GM19043 (cell line): ENCODE measurements at regions not wholly inside any gene's neighbourhood (a gene's known extent, or its start where the extent isn't known, plus 50 kb on each side); places are given as distances from the start of the nearest gene placed in this dataset.
"Not testable (repeated sequence)": the region's sequence is repeated elsewhere in the genome, so short reads cannot be mapped to it uniquely, and the experiment has no call there.

ENCODE experiments used
- ATAC-seq: cut with Tn5 transposase; IDR thresholded peaks from one replicate; pipeline ENCODE4 v1.9.1; 2021; ENCODE audit warnings: low read depth; ENCODE audit not compliant: unreplicated experiment

DNA sequence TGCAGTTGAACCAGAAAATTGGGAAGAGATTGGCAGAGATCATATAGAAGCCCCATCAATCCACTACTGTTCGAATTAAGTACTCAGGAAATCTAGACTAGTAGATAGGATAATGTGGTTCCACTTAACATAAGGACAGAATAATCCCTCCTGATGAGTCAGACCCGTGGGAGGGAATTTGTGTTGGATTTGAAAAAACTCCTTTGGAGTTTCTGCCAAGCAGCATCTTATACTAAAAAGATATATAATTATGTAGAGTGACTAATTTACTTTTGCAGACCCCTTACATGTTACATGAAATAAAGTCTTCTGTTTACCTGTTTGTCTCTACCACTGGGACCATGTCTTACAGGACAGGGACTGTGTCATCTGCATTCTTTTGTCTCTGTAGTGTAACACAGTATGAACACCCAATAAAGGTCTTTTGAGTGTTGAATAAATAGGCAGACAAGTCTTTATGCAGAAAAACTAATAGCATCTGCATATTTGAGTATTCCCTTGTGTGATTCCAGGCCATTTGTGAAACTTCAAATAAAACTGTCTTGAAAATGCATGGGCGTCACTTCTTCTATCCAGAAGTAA, 122.6 kb upstream of the DNAJC10 start:
- no peak for ATAC-seq

DNA sequence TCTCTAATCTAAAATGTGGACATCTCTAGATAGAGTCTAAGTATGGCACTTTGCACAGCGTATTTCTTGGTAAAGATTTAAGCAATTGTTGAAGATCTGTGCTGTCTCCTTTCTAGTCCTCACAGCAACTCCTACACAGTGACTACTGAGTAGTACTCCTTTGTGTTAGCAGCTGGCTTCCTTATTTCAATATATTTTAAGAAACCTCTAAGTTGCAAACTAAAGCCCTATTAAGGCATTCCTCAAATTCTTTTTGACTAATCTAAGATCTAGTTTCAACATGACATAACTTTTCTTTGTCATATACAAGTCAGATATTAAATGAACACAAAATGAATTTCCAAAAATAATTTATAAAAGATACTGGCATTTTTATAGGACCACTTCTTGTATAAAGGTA, 121.8 kb upstream of the DNAJC10 start:
- no peak for ATAC-seq

DNA sequence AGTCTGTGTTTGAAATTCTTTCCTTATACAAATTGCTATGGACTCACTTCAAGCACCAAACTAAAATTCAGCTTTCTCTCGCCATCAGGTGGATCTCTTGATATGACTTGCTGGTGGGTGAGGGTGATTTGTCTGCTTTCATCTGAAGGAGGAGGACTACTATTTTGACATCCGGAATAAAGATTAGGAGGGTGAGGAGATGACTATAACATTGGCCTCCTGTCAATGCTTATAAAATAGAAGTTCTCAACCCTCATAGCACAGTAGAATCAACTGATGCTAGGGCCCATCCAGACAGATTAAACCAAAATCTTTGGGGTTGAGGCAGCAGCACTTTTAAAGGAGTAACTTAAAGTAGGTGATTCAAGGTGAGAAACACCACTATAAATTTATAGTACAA, 120.4 kb upstream of the DNAJC10 start:
- ATAC-seq, result no peak

DNA sequence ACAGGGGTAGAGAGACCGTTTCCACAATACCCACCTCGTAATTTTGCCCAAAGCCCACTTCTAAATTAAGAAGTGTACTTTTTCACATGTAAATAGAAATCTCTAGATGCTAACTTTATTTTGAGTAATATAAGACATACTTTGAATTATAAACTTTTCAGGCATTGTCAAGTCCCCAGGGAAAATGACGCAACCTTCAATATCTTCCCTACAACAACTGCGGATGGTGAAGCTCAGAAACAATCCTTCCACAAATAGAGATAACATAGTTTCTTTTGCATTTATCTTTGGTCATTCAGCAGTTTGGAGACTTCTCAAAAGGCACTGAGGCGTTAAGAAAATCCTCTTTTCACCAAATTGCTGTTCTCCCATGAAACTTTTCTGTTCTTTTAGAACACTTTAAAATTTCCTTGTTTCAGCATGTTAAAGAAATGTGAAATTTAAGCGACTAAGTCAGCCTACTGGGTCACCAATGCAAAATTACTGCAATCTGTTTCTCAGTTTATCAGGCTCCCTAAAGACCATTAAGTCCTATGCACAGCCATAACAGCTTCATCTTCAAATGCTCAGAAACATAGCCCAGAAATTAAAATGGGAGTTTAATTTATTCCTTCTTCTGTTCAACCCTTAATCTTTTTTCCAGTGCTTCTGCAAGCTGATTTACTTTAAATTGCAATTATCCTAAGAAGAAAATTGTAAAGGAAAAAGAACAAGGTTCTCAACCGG, 118.3 kb upstream of the DNAJC10 start:
- no peak for ATAC-seq

DNA sequence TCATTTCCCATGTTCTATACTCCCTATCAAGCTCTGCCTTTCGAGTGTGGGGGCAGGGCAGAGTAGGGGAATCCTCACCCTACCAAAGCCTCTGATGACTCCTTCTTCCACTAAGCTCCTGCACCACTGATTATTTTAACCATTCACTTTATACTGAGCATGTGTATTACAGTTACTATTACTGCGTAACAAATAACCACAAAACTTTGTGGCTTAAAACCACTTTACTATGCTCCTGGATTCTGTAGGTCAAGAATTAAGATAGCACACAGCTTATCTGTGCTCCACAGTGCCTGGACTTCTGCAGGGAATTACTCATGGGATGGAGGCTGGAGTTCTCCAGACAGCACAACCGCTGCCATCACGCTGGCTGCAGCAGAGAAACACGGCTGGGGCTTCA, 117.4 kb upstream of the DNAJC10 start:
- no peak for ATAC-seq

DNA sequence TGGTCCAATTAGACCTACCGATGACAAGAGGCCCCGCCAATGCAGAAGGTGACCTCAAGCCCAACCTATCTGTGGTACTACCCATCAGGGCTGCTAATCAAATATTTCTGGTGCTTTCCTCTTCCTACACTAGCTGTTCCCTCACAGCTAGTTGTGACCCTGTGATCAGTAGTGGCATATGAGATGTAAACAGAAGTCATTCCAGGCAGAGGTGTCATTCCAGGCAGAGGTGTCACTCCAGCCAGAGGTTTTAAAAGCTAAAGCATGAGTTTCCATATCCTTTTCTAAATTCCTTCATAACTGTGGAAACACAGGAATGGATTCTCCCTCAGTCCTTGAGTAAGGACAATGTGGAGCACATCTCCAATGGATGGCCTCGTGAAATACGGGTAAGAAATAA, 110.9 kb upstream of the DNAJC10 start:
- no peak for ATAC-seq

DNA sequence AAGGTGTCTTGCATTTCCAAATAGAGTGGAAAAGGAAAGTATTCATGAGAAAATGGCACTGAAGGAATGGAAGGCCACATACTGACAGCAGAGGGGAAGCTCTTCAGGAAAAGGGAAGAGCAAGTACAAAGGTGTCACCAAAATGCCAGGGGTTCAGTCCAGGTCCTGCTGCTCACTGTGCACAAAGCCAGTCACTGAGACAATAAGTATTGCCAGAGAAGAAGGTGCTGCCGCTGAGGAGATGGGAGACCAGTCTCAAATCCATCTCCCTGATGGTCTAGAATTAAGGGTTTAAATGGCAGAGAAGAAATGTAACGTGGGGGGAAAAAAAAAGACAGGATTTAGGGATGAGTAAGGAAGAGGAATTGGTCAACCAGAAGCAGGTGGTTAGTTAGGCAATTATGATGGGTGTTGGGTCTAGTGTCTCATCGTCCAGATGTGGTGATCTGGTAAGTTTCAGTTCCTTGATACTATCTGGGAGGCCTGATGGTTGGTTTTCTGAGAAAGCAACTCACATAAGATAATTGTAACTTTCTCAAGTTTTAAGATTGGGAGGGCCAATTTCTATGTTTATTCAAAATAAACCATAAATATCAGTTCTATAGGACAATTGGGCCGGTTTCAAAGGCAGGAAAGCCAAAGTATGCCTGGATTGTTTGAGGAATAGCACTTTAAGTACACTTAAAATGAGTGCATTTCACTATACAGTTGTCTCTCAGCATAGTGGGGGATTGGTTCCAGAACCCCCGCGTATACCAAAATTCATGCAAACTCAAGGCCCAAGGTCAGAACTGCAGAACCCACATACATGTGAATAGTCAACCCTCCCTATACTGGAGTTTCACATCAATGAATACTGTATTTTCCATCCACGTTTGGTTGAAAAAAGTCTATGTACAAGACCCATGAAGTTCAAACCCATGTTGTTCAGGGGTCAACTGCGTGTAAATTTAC, 109.1 kb upstream of the DNAJC10 start:
- no peak for ATAC-seq

DNA sequence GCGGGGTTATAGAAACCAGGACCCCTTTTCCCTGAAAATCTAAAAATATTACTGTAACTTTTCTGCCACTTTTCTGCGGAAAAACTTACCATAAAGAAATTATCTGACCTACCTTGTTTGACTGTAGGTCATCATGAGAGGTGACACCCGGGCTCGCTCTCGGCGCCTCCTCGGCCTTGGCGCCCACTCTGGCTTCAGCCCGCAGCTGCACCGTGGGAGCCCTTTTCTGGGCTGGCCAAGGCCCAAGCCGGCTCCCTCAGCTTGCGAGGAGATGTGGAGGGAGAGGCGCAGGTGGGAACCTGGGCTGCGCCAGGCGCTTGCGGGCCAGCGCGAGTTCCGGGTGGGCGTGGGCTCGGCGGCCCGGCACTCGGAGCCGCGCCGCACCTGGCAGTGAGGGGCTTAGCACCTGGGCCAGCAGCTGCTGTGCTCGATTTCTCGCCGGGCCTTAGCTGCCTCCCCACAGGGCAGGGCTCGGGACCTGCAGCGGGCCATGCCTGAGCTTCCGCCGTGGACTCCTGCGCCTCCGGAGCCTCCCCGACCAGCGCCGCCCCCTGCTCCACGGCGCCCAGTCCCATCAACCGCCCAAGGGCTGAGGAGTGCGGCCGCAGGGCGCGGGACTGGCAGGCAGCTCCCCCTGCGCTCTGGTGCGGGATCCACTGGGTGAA, 107.7 kb upstream of the DNAJC10 start:
- no peak for ATAC-seq

DNA sequence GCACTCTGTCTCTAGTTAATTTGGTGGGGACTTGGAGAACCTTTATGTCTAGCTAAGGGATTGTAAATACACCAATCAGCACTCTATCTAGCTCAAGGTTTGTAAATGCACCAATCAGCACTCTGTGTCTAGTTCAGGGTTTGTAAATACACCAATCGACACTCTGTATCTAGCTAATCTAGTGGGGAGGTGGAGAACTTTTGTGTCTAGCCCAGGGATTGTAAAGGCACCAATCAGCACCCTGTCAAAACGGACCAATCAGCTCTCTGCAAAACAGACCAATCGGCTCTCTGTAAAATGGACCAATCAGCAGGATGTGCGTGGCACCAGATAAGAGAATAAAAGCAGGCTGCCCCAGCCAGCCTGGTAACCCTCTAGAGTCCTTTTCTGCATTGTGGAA, 107.1 kb upstream of the DNAJC10 start:
- ATAC-seq, result not testable (repeated sequence)

DNA sequence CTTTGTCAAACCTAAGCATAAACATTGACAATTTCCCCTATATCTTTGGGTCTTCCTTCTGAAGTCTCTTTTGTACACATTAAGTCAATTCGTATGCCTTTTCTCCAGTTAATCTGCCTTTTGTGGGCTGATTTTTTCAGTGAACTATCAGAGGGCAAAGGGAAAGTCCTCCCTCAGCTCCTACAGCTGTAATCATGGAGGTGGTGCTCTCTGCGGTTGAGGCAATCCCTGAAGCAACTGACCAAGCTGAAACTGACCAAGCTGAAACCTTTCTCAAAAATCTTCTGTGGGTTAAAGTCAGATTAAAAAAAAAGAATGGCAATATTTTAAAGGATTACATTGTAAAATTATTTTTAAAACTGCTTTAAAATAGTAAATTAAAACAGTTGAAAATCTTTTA, 105.8 kb upstream of the DNAJC10 start:
- no peak for ATAC-seq

DNA sequence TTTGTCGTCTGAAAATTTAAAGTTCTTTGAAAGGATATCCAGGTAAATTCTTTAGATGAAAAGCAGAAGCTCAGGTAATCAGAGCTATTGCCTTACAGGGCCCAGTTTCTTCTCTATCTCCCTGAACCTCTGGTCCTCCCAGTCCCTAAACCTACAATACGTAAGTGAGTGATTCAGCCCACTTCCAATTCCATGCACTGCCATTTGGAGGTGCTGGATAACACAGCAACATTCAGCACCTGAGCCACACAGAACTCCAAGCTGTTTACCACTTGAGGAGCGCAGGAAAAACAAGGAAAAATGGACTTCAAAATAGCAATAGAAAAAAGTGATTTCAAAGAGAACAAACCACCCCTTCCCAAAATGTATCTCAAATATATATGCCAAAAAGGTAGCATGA, 105.0 kb upstream of the DNAJC10 start:
- no peak for ATAC-seq

DNA sequence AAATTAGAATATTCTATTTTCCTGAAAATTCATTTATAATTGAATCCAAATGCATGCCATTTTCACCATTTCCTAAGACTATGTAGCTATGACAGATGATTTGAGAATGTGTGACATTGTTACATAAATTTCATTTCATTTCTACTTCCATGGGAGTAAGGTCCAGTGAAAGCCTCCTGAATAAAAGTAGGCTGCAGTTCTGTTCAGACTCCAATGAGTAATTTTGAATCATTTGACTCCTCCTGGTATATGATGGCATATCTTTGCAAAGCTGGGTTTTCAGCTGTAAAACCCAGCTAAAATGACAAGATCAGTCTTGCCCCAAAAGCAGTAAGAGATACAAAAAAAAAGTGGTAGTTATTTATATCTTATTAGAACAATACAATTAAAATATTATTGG, 101.0 kb upstream of the DNAJC10 start:
- no peak for ATAC-seq

DNA sequence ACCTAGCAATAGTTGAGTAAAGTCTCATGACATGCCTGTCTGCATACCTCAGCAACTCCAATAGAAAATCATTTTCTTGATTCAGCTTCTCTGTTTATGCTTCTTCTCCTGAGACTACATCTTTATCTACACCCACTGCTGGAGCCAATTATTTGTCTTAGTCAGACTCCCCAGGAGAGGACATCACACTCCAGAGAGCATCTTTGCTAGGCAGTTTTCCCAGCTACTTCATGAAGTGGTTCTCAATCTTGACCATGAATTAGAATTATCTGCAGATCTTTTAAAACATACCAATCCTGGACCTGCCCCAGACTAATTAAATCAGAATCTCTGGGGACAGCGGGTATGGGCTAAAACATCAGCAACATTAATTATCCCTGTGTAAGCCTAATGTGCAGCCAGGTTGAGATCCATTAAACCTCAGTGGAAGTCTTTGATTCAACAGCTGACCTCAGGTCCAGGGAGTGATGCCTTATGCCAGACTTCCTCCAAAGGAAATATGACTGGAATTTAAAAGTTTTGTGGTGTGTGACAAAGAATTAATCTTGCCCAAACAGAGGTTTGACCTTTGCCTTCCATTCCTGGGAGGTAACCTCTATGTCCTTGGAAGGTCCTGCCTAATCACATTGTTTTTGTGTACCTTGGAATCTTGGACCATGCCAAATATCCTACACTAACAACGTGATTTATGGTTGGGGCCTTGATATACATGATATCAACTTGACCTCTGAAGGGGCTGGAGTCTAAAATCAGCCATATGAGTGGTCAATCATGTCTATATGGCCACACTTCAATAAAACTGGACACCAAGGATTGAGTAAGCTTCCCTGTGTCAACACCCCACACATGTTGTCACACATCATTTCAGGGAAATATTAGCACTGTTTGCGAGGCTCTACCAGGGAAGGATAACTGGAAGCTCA, 99.3 kb upstream of the DNAJC10 start:
- ATAC-seq, result no peak

DNA sequence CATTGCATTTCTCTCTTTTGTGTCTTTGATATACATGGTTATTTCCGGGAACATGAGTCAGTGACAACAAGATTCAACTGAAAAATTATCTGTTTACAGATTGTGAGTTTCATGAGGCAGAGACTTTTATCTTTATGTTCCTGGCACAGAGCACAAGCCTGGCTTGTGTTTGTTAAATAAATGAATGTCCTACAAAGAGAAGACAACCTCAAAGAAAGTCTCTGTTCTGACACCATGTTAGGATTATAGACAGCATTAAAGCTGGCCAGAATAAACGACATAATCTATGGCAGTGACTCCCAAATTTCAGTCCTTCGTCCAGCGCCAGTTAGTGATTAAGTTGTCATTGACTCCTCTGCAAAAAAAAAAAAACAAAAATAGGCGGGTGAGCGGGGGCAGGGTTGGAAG, 97.4 kb upstream of the DNAJC10 start:
- no peak for ATAC-seq

DNA sequence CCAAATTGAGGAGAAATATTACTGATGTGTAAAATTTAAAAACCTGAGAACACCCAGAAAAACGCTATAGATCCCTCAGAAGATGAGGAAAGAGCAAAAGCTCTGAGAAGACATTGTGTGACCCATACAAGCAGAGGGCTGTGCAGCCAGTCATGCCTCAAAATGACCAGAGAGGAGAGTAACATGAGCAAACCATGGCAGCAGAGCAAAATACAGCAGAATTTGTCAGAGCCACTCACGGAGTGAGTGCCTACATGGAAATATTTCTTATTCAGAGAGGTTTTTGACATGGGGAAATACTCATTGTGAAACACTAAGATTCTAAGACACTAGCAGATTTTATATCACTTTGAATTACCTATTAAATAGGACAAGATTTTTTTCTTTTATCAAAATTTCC, 96.8 kb upstream of the DNAJC10 start:
- no peak for ATAC-seq

DNA sequence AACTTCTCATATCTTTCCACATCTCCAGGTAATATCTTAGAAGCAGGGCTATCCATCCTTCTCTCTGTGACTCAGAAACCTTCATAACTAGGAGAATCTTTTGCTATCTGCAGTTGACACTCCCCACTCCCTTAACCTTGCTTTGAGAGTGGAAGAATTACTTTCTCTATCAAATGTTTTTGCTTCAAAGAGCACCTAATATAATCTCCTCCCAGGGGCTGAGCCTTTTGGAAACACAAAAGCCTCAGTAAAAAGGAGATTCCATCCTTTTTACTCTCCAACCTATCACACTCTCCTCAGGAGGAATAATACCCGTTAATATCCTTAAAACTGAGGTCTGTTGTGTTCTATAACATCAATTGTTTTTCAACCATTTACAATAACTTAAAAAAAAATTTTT, 94.9 kb upstream of the DNAJC10 start:
- ATAC-seq, result no peak

DNA sequence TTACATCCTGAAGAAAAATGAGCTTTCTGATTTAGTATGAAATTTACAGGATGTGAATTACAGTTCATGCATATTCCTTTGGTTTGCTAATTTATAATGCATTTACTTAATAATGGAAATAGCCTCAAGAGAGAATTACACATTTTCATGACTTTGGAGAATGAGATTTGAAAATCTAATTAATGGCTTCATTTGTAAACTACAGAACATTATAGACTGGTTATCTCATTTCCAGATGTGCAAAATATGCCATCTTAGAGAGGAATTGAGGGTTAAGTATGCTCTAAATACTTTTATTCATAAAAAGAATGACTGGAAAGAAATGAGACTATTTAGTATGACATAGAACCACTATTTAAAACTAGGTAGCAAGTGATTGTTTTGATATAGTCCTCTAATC, 94.2 kb upstream of the DNAJC10 start:
- ATAC-seq, result no peak

DNA sequence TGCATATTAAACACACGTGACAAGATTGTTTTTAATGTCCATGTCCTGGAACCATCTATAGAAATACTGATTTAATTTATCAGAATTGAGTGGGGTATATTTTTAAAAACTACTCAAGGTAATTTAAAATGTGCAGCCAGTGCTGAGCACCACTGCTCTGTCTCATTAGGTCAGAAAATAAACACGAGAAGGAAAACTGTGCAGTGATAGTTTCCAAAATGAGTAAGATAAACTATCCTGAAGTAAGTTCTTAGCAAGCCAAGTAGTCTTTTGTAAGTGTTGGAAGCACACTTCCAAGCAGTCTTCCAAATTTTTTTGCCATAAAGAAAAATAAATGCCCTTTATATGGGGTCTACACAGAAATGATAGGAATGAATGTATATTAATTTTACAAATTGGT, 93.8 kb upstream of the DNAJC10 start:
- no peak for ATAC-seq

DNA sequence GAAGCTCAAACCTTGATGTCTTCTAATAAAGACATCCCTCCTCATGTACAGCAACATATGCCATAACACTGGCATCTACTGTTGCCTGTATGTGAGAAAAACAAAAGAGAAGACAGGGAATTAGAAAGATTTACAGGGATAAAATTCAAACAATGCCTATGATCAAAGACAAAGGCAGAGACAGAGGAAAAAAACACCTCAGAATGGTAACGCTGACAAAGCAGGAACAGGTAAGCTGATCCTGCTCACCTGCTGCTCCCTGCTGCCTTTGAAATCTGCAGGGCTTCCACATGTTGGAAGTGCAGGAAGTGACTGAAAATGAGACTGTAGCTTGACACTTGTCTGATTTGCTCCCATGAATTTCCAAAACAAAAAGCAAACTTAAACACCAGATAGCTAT, 90.2 kb upstream of the DNAJC10 start:
- ATAC-seq, result no peak

DNA sequence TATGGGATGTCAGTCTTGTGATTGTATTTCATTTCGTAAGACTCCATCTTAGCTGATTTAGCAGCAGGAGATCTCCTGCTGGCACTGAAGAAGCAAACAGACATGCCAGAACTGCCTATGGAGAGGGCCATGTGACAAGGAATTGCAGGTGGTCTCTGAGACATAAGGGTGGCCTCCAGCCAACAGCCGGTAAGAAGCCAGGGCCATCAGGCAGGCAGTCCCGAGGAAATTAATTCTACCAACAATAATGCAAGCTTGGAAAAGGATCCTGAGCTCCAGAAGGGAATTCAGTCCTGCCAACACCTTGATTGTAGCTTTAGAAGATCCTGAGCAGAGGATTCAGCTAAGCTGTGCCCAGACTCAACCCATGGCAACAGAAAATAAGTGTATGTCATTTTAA, 87.1 kb upstream of the DNAJC10 start:
- ATAC-seq, result no peak
